ENCODE measurements at regions not wholly inside any gene's neighbourhood (a gene's known extent, or its start where the extent isn't known, plus 50 kb on each side); places are given as distances from the start of the nearest gene placed in this dataset. TPM values are rescaled to one million over a fixed set of nuclear protein-coding genes. Genes with fewer than 3 reads are reported as not detected.

DNA sequence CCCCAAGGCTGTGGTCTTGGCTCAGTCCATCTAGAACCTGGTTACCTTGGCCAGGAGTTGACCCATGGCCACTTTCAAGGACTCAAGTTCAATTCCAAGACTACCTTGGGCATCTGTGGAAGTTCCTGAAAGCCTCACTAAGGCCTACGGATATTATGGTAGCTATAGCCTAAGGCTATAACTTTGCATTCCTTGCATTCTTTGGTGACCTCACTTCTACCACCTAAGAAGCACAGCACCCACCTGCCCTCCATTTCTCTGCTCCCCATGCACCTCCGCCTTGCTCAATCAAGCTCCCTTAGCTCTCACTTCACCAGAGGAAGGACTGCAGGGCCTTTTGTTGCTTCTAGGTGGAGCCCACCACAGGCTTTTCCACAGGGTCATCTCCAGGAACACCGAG lies 50.3 kb upstream of the GALNT18 start:
- Histone ChIP-seq H3K4me3 (ENCODE audit: insufficient read depth, low read depth, low read length) (no peak overlapping the region), H3K27me3 (ENCODE audit: insufficient read depth, low read length) (peaks cover 10% of the 10 kb centered on the region), H3K27ac (ENCODE audit: low read depth, low read length) (no peak overlapping the region), H2AFZ (ENCODE audit: low read depth, low read length) (no peak overlapping the region), H3K4me1 (ENCODE audit: insufficient read depth, low read length) (no peaks in the 10 kb centered on the region), H4K20me1 (ENCODE audit: insufficient read depth, low read length) (no peaks in the 10 kb centered on the region), H3K36me3 (ENCODE audit: insufficient read depth, low read length) (no peaks in the 10 kb centered on the region), H3K9ac (ENCODE audit: low read length) (no peak overlapping the region), H3K4me2 (ENCODE audit: low read length) (no peak overlapping the region), H3K79me2 (ENCODE audit: insufficient read depth, low read length) (no peaks in the 10 kb centered on the region), H3K9me3 (ENCODE audit: insufficient read depth, low read depth, low read length) (no peaks in the 10 kb centered on the region)
- H3K4me3 Mint-ChIP-seq (ENCODE audit: unreplicated experiment), result no peak overlapping the region
- no peaks in the 10 kb centered on the region for H3K36me3 Mint-ChIP-seq (ENCODE audit: low read depth, unreplicated experiment)
- peaks cover 8% of the 10 kb centered on the region for H3K4me1 Mint-ChIP-seq (ENCODE audit: low read depth, unreplicated experiment)
- H3K9me3 Mint-ChIP-seq (ENCODE audit: unreplicated experiment), result peaks cover 2% of the 10 kb centered on the region
- H3K27ac Mint-ChIP-seq (ENCODE audit: unreplicated experiment), result no peak overlapping the region
- no peak for DNase-seq (ENCODE audit: low read depth)
- no peak for TF ChIP-seq EZH2 (IDR thresholded peaks at IDR 0.05; ENCODE audit: insufficient read depth, low read length)
- TF ChIP-seq, protein P1, sequence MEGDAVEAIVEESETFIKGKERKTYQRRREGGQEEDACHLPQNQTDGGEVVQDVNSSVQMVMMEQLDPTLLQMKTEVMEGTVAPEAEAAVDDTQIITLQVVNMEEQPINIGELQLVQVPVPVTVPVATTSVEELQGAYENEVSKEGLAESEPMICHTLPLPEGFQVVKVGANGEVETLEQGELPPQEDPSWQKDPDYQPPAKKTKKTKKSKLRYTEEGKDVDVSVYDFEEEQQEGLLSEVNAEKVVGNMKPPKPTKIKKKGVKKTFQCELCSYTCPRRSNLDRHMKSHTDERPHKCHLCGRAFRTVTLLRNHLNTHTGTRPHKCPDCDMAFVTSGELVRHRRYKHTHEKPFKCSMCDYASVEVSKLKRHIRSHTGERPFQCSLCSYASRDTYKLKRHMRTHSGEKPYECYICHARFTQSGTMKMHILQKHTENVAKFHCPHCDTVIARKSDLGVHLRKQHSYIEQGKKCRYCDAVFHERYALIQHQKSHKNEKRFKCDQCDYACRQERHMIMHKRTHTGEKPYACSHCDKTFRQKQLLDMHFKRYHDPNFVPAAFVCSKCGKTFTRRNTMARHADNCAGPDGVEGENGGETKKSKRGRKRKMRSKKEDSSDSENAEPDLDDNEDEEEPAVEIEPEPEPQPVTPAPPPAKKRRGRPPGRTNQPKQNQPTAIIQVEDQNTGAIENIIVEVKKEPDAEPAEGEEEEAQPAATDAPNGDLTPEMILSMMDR (IDR thresholded peaks at IDR 0.05; ENCODE audit: insufficient read depth, low read depth, low read length), result no peak
- FAIRE-seq, result no peak
- H3K27me3 Mint-ChIP-seq (ENCODE audit: low read depth, unreplicated experiment), result peaks cover 31% of the 10 kb centered on the region

Small RNA genes lying in the stretch of these regions (microRNA-seq; reads per million reads assigned to microRNA genes)
- gene MIR8070, result not detected
